Stimulated activated CD4-positive, alpha-beta T cell treated with anti-CD3 and anti-CD28 coated beads, Interleukin-1b, Interleukin-23, amount 100 ng/mL, for 4 hours (primary cell): ENCODE measurements at regions not wholly inside any gene's neighbourhood (a gene's known extent, or its start where the extent isn't known, plus 50 kb on each side); places are given as distances from the start of the nearest gene placed in this dataset.

Experiments used
- DNase-seq, 2 donors: peaks; one replicate each; pipeline ENCODE4 v3.0.0-alpha.2; 2020; ENCODE audit warnings: low read depth in 2 of 2

GRCh38 chr18:24672165-24672941 is 211.9 kb downstream of the HRH4 start:
- no peak for DNase-seq

GRCh38 chr18:24674200-24674599 is 213.8 kb downstream of the HRH4 start:
- DNase-seq = no peak

GRCh38 chr18:24674605-24675004 is 214.2 kb downstream of the HRH4 start:
- no peak for DNase-seq

- no peak for DNase-seq
These were observed 216.6 kb downstream of the HRH4 start for GRCh38 chr18:24677011-24677410.

GRCh38 chr18:24678107-24678506 is 217.7 kb downstream of the HRH4 start:
- no peak for DNase-seq

DNA sequence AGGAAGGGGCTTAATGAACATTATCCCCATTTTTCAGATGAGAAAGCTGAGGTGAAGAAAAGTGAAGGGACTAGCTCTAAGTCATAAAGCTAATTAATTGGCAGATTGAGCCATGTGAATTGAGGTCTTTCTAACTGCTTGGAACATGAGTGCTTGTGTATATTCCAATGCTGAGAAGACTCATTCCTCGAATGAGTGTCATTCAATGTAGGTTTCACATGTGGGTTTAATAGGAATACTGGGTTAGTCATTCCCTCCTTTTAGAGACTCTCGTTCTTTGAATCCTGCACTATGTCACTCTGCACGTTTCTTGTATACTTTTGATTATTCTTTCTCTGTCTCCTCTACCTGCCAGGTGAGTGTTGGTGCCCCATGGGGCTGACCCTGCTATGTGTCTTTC is 218.2 kb downstream of the HRH4 start:
- DNase-seq = no peak

- no peak for DNase-seq
These were observed 218.6 kb downstream of the HRH4 start for GRCh38 chr18:24679062-24679461.

- DNase-seq = no peak
These were observed 223.5 kb downstream of the HRH4 start for GRCh38 chr18:24683925-24684324.

DNA sequence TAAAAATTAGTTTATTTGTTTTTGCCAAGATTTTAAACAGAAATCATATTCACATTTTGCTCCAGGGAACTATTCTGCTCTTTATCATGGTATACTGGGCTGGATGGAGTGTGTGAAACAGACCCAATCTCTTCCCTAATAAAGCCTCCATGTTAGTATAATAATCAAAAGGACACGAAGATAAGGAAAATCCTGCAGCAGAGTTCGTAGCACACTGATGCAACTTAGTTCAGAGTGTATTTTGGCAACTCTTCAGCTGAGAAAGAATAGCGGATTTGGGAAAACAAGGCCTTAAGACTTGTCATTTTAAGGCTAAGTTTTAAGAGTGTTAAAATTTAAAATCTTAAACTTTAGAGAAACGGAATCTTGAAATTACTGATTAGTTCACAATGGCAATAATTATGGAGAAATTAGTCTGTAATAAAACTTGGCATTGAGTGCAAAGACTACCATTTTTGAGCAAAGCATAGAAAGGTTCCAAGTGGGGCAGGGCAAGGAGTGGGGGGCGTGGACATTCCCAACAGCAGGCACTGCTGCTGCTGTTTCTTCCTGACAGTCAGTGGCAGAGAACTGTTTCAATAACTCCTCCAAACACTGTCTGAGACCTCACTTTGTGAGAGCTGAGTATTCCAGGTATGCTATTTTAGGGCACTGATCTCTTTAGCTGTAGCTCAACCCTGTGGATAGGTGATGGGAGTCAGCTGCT is 225.0 kb downstream of the HRH4 start:
- DNase-seq = no peak

GRCh38 chr18:24695168-24695567 is 234.7 kb downstream of the HRH4 start:
- no peak for DNase-seq

DNA sequence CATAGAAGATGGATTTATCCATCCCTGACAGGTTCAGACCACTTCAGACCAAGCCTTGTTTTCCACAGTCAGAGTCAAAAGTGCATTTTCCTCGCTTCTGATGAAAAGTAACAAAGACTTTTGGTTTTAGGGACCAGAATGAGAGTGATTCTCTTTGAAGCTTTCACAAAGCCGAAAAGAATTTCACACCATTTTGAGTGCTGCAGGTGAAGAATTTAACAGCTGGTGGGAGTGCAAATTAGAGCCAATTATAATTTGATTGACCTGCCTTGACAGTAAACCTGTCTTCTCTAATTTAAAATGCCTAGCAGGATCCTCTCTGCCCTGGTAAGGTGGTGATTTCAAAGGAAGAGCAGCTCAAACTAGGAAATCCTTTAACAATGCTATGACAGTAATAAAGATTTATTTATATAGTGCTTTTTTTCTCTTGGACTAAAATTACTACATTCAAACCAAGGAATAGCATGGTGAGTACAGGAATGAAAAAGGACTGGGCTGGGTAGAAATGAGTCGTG is 241.6 kb downstream of the HRH4 start:
- no peak for DNase-seq

DNA sequence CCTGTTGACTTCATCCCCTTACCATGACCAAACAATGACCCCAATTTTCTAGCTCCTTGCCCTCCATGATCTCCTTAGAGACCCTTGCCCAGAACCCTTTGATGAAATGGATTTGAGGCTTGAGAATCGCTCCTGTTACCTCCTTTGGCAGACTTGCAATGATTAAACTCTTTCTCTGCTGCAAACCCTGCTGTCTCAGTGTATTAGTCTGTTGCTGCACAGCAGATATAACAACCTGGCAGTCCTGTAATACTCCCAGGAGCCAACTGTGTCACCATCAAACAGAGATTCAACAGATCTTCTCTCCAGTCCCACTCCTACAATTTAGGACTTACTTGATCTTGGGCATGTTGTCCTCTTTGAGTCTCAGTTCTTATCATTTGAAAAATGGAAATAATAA is 242.9 kb downstream of the HRH4 start:
- no peak for DNase-seq

- no peak for DNase-seq
These were observed 244.7 kb downstream of the HRH4 start for GRCh38 chr18:24704946-24705630.

- DNase-seq = no peak
These were observed 250.0 kb downstream of the HRH4 start for GRCh38 chr18:24710474-24710873.

GRCh38 chr18:24719791-24720190 is 259.4 kb downstream of the HRH4 start:
- DNase-seq = no peak

DNA sequence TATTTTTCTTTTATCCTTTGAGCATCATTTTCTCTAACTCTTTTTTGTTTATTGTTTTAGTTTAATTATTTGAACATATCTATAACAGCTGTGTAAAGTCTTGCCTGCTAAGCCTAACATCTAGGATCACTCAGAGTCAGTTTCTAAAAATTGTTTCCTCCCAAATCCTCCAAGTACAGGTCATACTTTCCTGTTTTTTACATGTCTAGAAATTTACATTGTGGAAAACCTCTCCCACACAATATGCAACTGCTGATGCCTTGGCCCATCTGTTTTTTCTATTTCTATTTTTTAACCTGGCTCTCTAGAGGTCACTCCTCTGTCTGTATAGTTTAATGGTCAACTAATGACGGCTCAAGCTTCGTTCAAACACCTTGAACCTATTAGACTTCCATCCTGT is 261.0 kb downstream of the HRH4 start:
- no peak for DNase-seq

DNA sequence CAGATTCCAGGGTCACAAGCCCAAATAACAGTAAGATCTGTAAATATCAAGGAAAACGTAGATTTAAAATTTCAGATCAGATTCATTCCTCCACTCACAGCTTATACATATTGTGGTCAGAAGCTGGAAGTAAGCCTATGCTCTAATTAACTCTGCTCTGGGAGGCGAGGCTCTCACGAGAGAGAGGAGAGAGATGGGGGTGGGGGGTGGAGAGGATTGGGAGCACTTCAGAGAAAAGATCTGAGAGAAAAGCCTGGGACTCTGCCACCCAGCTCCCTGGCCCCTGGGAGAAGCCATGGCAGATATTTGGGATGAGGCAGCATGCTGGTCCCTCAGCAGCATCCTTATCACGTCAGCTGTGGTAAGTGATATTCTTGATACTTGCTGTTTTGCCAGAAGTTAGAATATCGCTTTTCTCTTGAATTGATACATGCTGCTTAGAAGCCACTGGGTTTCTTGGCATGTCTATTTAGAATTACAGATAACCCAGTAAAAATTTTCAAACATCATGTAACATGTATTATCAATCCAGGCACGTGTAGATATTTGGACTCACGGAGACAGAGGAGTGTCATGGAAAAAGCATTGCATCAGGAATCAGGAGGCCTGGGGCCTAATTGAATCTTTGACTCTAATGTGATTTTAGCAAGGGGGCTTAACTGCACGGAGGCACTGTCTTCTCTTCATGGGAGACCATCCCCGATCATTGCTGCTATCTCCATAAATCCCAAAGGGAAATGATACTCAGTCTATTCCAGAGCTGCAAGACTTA is 265.4 kb downstream of the HRH4 start:
- no peak for DNase-seq

GRCh38 chr18:24726727-24727492 is 266.5 kb downstream of the HRH4 start:
- peak; percentile 25 to 46 for DNase-seq

- no peak for DNase-seq
These were observed 267.2 kb downstream of the HRH4 start for GRCh38 chr18:24727685-24728084.

DNA sequence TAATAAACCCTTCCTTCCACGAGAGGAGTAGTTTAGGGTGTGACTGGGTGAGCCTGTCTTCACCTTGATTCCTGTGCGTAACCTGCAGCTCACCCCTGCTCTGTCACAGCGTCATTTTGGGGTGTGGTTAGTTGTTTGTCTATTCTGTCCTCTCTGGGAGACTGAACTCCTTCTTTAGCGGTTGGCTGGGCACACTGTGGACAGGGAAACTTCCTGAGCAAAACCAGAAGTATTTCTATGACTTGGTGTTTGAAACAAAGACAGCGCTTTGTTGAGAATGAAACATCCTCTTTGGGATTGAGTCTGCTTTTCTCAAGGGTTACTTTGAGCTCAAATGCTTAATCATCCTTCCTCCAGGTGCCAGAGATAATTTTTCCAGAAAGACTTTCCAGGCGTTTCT is 270.7 kb downstream of the HRH4 start:
- no peak for DNase-seq

DNA sequence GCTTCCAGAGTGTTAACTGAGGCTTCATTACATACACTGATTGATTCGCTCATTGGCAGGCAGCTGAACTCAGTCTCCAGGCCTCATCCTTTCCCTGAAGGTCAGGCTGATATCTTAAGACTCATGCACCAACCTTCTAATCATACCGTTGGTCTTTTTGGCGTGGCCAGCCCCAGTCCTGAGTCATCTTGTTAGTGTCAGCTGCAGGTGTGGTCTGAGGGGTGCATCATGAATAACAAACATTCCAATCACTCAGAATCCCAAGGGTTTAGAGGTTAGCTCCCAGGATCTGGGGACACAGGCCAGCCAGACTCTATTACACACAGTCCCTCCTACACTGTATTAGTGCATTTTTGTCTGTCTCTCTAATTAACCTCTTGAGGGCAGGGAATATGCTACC is 271.5 kb downstream of the HRH4 start:
- DNase-seq = no peak
